Fibroblast of mammary gland (primary cell): ENCODE measurements at regions not wholly inside any gene's neighbourhood (a gene's known extent, or its start where the extent isn't known, plus 50 kb on each side); places are given as distances from the start of the nearest gene placed in this dataset.

Experiments used
- DNase-seq: peaks from one replicate; pipeline ENCODE4 v3.0.0-alpha.2; 2010; ENCODE audit warnings: low read depth
- H3K4me3 ChIP-seq: 2 replicates; pipeline ENCODE4 v1.5.1; 2011; ENCODE audit warnings: low read depth, mild to moderate bottlenecking, low read length, moderate library complexity; ENCODE audit not compliant: control insufficient read depth
- CTCF ChIP-seq: conservative IDR thresholded peaks from 2 replicates; pipeline ENCODE4 v1.5.1; 2011; ENCODE audit warnings: low read depth, low read length, inconsistent platforms; ENCODE audit not compliant: control insufficient read depth, insufficient read depth

- H3K4me3 ChIP-seq = no peak overlapping the region
- DNase-seq = no peak
- TF ChIP-seq CTCF = no peak
These were observed 59.6 kb downstream of the OLIG3 start for GRCh38 chr6:137434640-137435039.

- H3K4me3 ChIP-seq = no peak overlapping the region
- no peak for DNase-seq
- TF ChIP-seq CTCF = no peak
These were observed 62.1 kb downstream of the OLIG3 start for GRCh38 chr6:137432054-137432611.

GRCh38 chr6:137430954-137431353 is 63.2 kb downstream of the OLIG3 start:
- no peak overlapping the region for H3K4me3 ChIP-seq
- no peak for TF ChIP-seq CTCF
- DNase-seq = no peak

- TF ChIP-seq CTCF = no peak
- H3K4me3 ChIP-seq = no peak overlapping the region
- DNase-seq = no peak
These were observed 66.4 kb downstream of the OLIG3 start for GRCh38 chr6:137427656-137428290.

- no peak overlapping the region for H3K4me3 ChIP-seq
- TF ChIP-seq CTCF = no peak
- no peak for DNase-seq
These were observed 68.0 kb downstream of the OLIG3 start for GRCh38 chr6:137426007-137426689.

- no peak for DNase-seq
- TF ChIP-seq CTCF = no peak
- H3K4me3 ChIP-seq = no peak overlapping the region
These were observed 69.9 kb downstream of the OLIG3 start for GRCh38 chr6:137424251-137424650.
